ENCODE measurements at regions not wholly inside any gene's neighbourhood (a gene's known extent, or its start where the extent isn't known, plus 50 kb on each side); places are given as distances from the start of the nearest gene placed in this dataset.

GRCh38 chr12:106006382-106006781 is 132.4 kb downstream of the NUAK1 start:
- DNase-seq = no peak

DNA sequence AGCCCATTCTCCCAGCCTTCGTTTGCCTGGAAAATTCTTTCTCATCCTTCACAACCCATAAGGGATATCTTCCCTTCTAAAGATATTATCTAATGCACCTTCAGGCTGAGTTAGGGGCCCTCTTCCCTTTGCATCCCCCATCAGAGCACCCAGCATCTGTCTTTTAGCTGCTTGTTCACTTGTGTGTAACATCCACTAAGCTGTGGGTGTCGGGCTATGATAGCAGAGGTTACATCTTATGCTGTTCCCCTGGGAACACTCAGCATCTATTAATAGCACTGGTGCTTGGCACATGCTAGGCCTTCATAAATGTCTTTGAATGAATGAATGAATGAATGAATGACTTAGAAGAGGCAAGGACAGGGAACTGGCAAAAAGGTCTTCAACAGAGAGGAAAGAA is 131.8 kb downstream of the NUAK1 start:
- no peak for DNase-seq

- DNase-seq = no peak
Observed at GRCh38 chr12:106010741-106011140, 128.0 kb downstream of the NUAK1 start.

All from NCI-H2081 (cell line).